Stomach smooth muscle (tissue), 2 donors: ENCODE measurements at regions not wholly inside any gene's neighbourhood (a gene's known extent, or its start where the extent isn't known, plus 50 kb on each side); places are given as distances from the start of the nearest gene placed in this dataset.

Experiments
- H3K27ac ChIP-seq: one replicate; pipeline ENCODE4 v1.7.0; 2013; ENCODE audit warnings: mild to moderate bottlenecking, low read length, inconsistent platforms
- H3K27me3 ChIP-seq, 2 donors: one replicate each; pipeline ENCODE4 v1.7.0; 2013; ENCODE audit warnings: low read length in 2 of 2; ENCODE audit not compliant: insufficient read depth in 2 of 2, control insufficient read depth in 1 of 2
- H3K36me3 ChIP-seq, 2 donors: one replicate each; pipeline ENCODE4 v1.7.0; 2013; ENCODE audit warnings: low read length in 2 of 2; ENCODE audit not compliant: control insufficient read depth in 2 of 2, insufficient read depth in 2 of 2
- H3K4me1 ChIP-seq: one replicate; pipeline ENCODE4 v1.7.0; 2013; ENCODE audit warnings: low read length; ENCODE audit not compliant: control insufficient read depth, insufficient read depth
- H3K4me3 ChIP-seq, 2 donors: one replicate each; pipeline ENCODE4 v1.7.0; 2013; ENCODE audit warnings: low read length in 2 of 2
- H3K9ac ChIP-seq, 2 donors: one replicate each; pipeline ENCODE4 v1.7.0; 2013; ENCODE audit warnings: low read length in 2 of 2, mild to moderate bottlenecking in 1 of 2
- H3K9me3 ChIP-seq, 2 donors: one replicate each; pipeline ENCODE4 v1.7.0; 2013; ENCODE audit warnings: low read length in 2 of 2; ENCODE audit not compliant: control insufficient read depth in 2 of 2
- donor health status: healthy.
- donor health status: Pancreatic carcinoma.

DNA sequence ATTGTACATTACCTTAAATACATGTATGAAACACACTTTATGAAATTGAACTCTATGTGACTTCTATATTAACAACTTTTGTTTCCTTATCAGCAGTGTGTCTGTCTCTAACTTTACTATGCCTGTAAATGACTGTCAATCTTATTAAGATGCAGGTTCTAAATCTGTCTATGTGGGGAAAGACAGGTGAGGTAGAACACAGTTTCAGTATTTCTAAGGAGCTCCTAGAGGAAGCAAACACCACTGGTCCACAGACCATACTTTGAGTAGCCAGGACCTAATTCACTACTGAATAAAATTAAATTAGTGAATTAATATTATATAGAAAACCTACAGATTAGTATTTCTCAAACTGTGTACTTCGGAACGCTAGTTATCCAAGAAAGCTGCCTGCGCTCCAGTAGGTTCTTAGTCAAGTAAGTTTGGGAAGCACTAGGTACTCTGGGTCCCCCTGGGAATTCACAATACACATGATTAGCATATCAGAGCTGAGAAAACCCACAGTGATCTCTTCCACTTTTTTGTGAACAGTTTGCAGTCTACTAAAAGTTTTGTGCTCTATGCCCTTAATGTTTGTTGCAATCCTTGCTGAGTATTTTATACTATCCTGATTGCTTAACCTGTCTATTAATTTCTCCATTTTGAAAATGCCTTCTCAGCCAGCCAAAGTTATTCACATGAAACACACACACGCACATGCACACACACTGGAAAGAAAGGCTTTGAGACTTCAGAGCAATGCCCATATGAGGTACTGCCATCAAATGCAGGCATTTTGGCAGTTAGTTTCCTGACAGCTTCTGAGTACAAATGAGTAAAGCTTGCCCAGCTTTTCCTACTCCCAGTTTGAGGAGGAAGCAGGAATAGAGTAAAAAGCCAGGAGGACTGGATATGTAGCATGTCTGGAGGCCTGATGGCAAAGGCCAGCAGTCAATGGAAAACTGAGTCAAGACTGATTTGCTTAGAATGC lies 133.6 kb upstream of the CPEB2 start:
- Histone ChIP-seq H3K9me3 (no peaks in the 10 kb centered on the region), H3K4me3 (no peak overlapping the region), H3K27ac (peak overlapping the region; percentile 41)

DNA sequence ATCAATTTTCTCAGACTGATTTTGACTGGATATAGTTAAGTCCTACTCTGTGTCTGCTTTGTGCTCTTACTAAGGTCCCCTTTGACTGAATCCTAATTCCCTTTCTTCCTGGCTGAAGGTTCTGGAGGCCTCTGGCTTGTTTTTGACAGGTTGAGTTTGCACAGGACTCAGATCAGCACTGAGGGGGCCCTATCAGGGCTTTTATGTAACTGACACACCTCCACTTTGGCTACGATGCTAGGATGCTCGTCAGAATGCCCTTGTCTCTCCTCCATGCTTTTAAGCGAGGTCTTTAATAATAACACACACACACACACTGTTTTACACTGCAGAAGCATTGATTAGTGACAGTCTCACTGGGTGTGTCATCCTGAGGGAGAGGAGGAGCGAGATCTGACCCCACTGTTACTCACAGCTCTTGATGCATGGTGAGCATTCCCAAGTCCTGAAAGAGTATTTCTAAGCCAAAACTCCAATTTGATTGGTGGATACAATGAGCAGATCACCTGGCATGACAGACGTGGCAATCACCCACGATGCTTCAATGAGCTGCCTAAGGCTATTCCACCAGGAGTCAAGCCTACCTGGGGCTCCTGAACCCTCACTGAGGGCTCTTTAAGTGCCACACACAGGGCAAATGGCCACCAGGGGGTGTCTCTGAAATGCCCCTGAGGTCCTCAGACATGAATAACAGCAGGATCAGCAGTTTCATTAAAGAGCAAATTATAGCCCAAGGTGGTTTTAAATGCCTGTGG lies 130.4 kb upstream of the CPEB2 start:
- no peaks in the 10 kb centered on the region for H3K36me3 ChIP-seq
- peak overlapping the region; percentile 37 for H3K27ac ChIP-seq
- H3K4me1 ChIP-seq, result peaks cover 22% of the 10 kb centered on the region
- no peaks in the 10 kb centered on the region for H3K27me3 ChIP-seq
- no peaks in the 10 kb centered on the region for H3K9me3 ChIP-seq
- H3K9ac ChIP-seq, result no peak overlapping the region
- no peak overlapping the region for H3K4me3 ChIP-seq

More for the DNA sequence above, 133.6 kb upstream of the CPEB2 start:
- H3K4me1 ChIP-seq, result peaks cover 34% of the 10 kb centered on the region
- H3K36me3 ChIP-seq, result no peaks in the 10 kb centered on the region
- H3K9ac ChIP-seq, result no peak overlapping the region
- no peaks in the 10 kb centered on the region for H3K27me3 ChIP-seq

DNA sequence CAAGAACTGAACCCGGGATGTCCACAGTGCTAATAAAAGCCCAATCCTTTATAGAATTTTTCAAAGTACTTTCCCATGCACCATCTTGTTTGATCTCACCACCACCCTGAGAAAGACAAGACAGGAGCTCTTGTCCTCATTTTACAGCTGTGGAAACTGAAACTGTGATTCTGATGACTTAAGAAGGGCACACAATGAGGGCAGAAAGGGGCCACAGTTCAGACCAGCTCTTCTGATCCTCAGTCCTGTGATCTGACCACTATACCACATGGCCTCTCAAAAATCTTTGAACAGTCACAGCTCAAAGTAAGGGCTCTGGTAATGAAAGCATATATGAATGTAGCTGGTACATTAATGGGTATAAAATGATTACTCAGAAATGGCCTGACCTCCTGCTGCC lies 127.3 kb upstream of the CPEB2 start:
- Histone ChIP-seq H3K9me3 (no peaks in the 10 kb centered on the region), H3K4me1 (peaks cover 18% of the 10 kb centered on the region)

DNA sequence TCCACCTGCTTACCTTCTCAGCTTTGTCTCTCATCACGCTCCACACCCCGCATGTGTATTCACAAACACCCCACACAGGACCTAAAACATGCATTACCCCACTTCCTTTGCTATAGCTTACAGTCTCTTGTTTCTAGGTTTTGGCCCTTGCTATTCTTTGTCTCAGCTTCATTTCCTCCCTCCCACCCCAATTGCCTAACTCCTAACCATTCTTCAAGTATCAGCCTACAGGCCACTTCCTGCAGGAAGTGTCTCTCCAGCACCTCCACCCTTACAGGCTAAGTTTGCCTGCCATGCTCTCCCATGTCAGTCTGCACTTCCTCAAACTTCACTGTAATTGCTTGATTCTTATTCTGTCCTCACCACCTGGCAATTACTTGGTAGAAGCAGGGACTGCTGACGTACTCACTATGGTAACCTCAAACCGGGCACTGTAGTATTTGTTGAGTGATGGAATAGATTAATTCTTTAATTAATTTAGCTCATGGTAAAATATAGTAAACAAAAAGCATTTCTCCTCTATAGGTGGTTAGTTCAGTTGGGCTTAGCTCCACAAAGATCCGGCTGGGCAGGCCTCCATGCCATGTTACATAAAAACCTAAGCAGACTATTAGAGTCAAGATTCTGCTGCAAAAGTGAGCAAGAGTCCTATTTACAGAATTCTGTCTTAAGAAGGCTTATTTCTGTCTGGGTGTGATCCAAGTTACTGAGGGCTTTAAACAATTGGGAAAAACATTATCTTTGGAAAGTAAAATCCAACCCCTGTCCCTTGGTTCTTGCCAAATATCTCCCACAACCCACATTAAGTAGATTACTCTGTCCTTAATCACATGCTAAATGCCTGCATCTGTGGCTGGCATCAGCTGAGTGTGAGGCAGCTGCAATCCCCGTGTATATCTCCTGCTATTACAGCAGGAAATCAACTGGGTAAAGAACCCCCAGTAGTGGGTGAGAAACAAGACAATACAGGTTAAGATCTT lies 124.7 kb upstream of the CPEB2 start:
- H3K36me3 ChIP-seq, result no peaks in the 10 kb centered on the region
- H3K27me3 ChIP-seq, result no peaks in the 10 kb centered on the region
- no peaks in the 10 kb centered on the region for H3K9me3 ChIP-seq
- H3K4me3 ChIP-seq, result no peak overlapping the region
- H3K27ac ChIP-seq, result peak overlapping the region; percentile 49
- no peak overlapping the region for H3K9ac ChIP-seq
- H3K4me1 ChIP-seq, result peaks cover 11% of the 10 kb centered on the region

More for the DNA sequence above, 127.3 kb upstream of the CPEB2 start:
- Histone ChIP-seq H3K4me3 (no peak overlapping the region), H3K27me3 (no peaks in the 10 kb centered on the region), H3K36me3 (no peaks in the 10 kb centered on the region), H3K27ac (no peak overlapping the region), H3K9ac (no peak overlapping the region)

DNA sequence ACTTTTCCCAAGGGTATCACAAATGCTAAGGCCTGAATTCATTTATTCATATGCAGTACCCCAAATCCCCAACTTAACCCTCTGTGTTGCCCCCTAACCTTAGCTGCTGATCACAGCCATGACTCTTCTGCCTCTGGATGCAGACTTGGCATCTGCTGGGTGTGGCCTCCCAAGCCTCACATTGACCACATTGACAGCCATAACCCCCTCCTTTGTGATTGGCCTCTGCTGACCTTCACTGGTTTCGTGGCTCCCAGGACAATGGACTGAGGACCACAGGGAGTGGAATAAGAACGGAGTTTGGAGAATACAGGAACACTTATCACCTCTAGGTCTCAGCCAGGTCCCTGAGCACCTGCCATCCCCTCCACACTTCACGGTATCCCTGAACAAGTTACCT lies 123.6 kb upstream of the CPEB2 start:
- Histone ChIP-seq H3K4me1 (peaks cover 11% of the 10 kb centered on the region), H3K9me3 (no peaks in the 10 kb centered on the region), H3K27me3 (no peaks in the 10 kb centered on the region), H3K27ac (no peak overlapping the region), H3K9ac (no peak overlapping the region), H3K4me3 (no peak overlapping the region), H3K36me3 (no peaks in the 10 kb centered on the region)

DNA sequence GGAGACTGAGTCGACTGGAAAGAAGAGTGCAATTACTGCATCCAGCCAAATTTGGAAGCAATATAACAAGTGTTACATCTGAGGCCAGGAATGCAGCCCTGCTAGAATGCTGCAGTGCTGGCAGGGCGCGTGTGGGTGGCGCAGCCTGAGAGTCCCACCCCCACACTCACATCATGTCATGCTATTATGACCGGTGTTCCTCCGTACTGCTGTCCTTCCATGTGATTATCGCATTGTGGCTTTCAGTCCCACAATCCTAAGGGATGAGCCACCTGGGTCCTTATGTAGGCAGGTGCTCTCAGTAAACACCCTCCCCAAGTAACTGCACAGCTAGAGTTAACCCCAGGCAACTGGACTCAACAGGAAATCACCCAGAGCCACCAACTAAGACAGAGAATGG lies 122.6 kb upstream of the CPEB2 start:
- Histone ChIP-seq H3K9me3 (no peaks in the 10 kb centered on the region), H3K4me3 (no peak overlapping the region), H3K27me3 (no peaks in the 10 kb centered on the region), H3K36me3 (no peaks in the 10 kb centered on the region), H3K9ac (no peak overlapping the region), H3K27ac (no peak overlapping the region), H3K4me1 (peaks cover 11% of the 10 kb centered on the region)

DNA sequence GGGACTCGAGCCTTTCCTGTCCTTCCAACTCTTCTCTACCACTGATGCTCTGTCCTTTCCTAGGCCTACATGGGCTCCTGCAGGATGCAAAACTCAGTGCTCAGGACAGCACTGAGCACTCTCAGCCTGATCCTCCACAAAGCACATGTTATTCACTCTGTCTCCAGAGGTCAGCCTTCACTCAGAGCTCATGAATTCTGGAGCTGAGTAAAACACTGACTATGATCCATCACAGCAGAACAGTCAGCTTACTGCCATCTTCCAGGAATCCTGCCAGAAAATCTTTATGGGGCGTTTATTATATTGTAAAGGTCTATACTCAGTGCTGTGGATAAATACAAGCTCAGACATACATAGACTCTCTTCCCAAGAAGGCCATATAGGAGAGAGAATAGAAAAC lies 121.5 kb upstream of the CPEB2 start:
- Histone ChIP-seq H3K36me3 (no peaks in the 10 kb centered on the region), H3K9me3 (no peaks in the 10 kb centered on the region), H3K9ac (no peak overlapping the region), H3K4me1 (peaks cover 11% of the 10 kb centered on the region), H3K27me3 (no peaks in the 10 kb centered on the region), H3K4me3 (no peak overlapping the region), H3K27ac (no peak overlapping the region)

DNA sequence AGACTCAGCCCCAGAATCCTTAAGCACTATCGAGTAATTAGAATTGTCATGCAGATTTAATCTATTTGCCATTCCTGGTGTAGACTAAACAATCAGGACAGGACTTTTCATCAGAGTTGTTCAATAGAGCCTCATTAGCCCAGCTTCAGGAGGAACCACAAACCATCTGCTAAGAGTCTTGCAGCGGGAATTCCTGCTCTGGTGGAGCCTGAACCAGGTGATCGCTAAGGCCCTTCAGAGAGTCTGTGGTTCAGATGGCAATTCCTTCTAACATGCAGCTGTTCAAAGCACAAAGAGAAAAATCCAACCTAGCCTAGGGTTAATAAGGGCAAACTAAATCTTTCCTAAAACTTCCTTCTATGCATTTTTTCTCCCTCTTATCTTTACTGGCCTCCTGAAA lies 119.1 kb upstream of the CPEB2 start:
- Histone ChIP-seq H3K36me3 (no peaks in the 10 kb centered on the region), H3K27ac (no peak overlapping the region), H3K9ac (no peak overlapping the region), H3K27me3 (no peaks in the 10 kb centered on the region), H3K4me1 (peaks cover 5% of the 10 kb centered on the region), H3K9me3 (no peaks in the 10 kb centered on the region), H3K4me3 (no peak overlapping the region)

DNA sequence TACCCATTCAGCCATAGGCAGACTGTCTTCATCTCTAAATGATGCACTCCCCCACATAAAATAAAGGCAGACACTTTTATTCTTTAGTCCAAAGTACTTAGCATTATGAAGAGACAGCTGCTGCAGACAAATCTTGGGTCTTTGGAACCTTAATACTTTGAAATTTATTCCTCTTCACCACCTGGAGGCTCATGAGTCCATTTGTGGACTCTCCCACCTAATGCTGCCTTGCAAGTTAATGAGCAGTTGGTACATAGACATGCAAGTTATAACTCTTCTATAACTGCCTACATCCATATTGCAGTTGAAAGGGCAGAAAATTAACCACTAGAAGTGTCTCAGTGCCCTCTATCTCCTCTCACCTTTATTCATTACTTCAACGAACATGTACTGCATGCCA lies 118.6 kb upstream of the CPEB2 start:
- Histone ChIP-seq H3K27ac (no peak overlapping the region), H3K4me3 (no peak overlapping the region), H3K9ac (no peak overlapping the region), H3K9me3 (no peaks in the 10 kb centered on the region), H3K4me1 (peaks cover 5% of the 10 kb centered on the region), H3K27me3 (no peaks in the 10 kb centered on the region), H3K36me3 (no peaks in the 10 kb centered on the region)

DNA sequence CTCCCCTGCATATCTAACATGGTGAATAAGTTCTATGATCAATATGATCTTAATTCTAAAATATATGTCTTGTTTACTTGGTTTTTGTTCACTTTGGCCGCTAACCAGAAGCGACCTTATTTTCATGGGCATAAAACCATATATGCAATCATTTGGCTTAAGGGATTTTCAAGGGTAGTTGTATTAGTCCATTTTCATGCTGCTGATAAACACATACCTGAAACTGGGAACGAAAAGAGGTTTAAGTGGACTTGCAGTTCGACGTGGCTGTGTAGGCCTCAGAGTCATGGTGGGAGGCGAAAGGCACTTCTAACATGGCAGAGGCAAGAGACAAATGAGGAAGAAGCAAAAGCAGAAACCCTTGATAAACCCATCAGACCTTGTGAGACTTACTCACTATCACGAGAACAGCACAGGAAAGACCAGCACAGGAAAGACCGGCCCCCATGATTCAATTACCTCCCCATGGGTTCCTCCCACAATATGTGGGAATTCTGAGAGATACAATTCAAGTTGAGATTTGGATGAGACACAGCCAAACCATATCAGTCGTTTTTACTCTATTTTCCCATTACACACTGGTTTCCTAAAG lies 114.3 kb upstream of the CPEB2 start:
- H3K27me3 ChIP-seq, result no peaks in the 10 kb centered on the region
- H3K4me1 ChIP-seq, result no peaks in the 10 kb centered on the region
- no peak overlapping the region for H3K4me3 ChIP-seq
- H3K27ac ChIP-seq, result no peak overlapping the region
- no peak overlapping the region for H3K9ac ChIP-seq
- H3K36me3 ChIP-seq, result no peaks in the 10 kb centered on the region
- H3K9me3 ChIP-seq, result no peaks in the 10 kb centered on the region
